ENCODE measurements at regions not wholly inside any gene's neighbourhood (a gene's known extent, or its start where the extent isn't known, plus 50 kb on each side); places are given as distances from the start of the nearest gene placed in this dataset.

DNA sequence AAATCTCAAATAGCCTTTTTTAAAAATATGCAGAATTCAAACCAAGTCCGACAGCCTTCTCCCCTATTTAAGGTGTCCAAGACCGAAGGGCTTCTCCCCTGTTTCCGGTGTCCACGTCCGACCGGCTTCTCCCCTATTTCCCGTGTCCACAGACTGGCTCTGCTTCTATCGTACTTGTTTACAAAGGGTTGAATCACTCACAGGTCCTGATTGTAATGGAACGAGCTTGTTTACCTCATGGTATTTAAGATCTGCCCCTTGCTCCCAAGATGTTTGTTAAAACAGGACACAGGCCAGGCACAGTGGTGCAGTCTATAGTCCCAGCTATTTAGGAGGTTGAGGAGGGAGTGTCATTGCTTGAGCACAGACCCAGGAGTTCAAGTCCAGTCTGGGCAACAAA is 90.4 kb upstream of the ROBO2 start:
- Histone ChIP-seq H3K9me3 (ENCODE audit: control insufficient read depth, insufficient read depth, low read depth, low read length) (no peaks in the 10 kb centered on the region), H3K4me1 (ENCODE audit: control insufficient read depth, insufficient read depth, low read length) (no peaks in the 10 kb centered on the region), H3K36me3 (ENCODE audit: control insufficient read depth in 2 of 2, insufficient read depth in 1 of 2, low read length in 2 of 2) (no peaks in the 10 kb centered on the region), H3K27ac (ENCODE audit: extremely low read depth, low read depth, low read length) (no peak overlapping the region), H3K4me3 (ENCODE audit: low read depth, low read length) (no peak overlapping the region)
- TF ChIP-seq ZNF416 (tag by site-specific recombination; IDR thresholded peaks at IDR 0.05), result no peak
- TF ChIP-seq SP2 (tag by site-specific recombination; IDR thresholded peaks at IDR 0.05), result no peak
- TF ChIP-seq ZNF266 (tag by site-specific recombination; IDR thresholded peaks at IDR 0.05; ENCODE audit: low read depth), result no peak
- no peak for TF ChIP-seq ZSCAN23 (tag by site-specific recombination; IDR thresholded peaks at IDR 0.05)
- no peak for TF ChIP-seq ZNF112 (tag by site-specific recombination; IDR thresholded peaks at IDR 0.05)
- CTCF ChIA-PET, result no interaction called here
- POLR2A ChIA-PET, result no interaction called here

DNA sequence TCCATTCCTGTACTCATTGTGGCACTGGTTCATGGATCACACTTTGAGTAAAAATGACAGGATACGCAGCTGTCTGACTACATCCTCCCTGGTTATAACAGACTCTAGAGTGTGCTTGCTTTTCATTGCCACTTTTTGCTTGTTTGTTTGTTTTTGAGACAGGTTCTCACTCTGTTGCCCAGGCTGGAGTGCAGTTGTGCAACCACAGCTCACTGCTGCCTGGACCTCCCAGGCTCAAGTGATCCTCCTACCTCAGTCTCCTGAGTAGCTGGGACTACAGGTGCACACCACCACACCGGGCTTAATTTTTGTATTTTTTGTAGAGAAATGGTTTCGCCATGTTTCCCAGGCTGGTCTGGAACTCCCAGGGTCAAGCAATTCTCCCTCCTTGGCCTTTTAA is 89.3 kb upstream of the ROBO2 start:
- Histone ChIP-seq H3K36me3 (ENCODE audit: control insufficient read depth in 2 of 2, insufficient read depth in 1 of 2, low read length in 2 of 2) (no peaks in the 10 kb centered on the region), H3K4me1 (ENCODE audit: control insufficient read depth, insufficient read depth, low read length) (no peaks in the 10 kb centered on the region), H3K27ac (ENCODE audit: extremely low read depth, low read depth, low read length) (no peak overlapping the region), H3K9me3 (ENCODE audit: control insufficient read depth, insufficient read depth, low read depth, low read length) (no peaks in the 10 kb centered on the region), H3K4me3 (ENCODE audit: low read depth, low read length) (no peak overlapping the region)
- ChIA-PET CTCF (no interaction called here), POLR2A (no interaction called here)
- TF ChIP-seq ZNF394 (tag by site-specific recombination; IDR thresholded peaks at IDR 0.05; ENCODE audit: borderline replicate concordance) (no peak), KLF10 (tag by site-specific recombination; IDR thresholded peaks at IDR 0.05) (no peak), ZNF292 (tag by site-specific recombination; IDR thresholded peaks at IDR 0.05; ENCODE audit: borderline replicate concordance, low read depth) (no peak), ZSCAN23 (tag by site-specific recombination; IDR thresholded peaks at IDR 0.05) (no peak), ZNF274 (IDR thresholded peaks at IDR 0.05; ENCODE audit: low read length) (no peak), ZNF274 (tag by site-specific recombination; IDR thresholded peaks at IDR 0.05; ENCODE audit: borderline replicate concordance) (no peak), ZNF561 (tag by site-specific recombination; IDR thresholded peaks at IDR 0.05; ENCODE audit: borderline replicate concordance) (no peak), ZNF777 (tag by site-specific recombination; IDR thresholded peaks at IDR 0.05; ENCODE audit: borderline replicate concordance) (no peak), ZNF19 (tag by site-specific recombination; IDR thresholded peaks at IDR 0.05; ENCODE audit: low read depth) (no peak)
- TF ChIP-seq, protein P1, sequence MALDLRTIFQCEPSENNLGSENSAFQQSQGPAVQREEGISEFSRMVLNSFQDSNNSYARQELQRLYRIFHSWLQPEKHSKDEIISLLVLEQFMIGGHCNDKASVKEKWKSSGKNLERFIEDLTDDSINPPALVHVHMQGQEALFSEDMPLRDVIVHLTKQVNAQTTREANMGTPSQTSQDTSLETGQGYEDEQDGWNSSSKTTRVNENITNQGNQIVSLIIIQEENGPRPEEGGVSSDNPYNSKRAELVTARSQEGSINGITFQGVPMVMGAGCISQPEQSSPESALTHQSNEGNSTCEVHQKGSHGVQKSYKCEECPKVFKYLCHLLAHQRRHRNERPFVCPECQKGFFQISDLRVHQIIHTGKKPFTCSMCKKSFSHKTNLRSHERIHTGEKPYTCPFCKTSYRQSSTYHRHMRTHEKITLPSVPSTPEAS (tag by site-specific recombination; IDR thresholded peaks at IDR 0.05), result no peak
- TF ChIP-seq, protein P2, sequence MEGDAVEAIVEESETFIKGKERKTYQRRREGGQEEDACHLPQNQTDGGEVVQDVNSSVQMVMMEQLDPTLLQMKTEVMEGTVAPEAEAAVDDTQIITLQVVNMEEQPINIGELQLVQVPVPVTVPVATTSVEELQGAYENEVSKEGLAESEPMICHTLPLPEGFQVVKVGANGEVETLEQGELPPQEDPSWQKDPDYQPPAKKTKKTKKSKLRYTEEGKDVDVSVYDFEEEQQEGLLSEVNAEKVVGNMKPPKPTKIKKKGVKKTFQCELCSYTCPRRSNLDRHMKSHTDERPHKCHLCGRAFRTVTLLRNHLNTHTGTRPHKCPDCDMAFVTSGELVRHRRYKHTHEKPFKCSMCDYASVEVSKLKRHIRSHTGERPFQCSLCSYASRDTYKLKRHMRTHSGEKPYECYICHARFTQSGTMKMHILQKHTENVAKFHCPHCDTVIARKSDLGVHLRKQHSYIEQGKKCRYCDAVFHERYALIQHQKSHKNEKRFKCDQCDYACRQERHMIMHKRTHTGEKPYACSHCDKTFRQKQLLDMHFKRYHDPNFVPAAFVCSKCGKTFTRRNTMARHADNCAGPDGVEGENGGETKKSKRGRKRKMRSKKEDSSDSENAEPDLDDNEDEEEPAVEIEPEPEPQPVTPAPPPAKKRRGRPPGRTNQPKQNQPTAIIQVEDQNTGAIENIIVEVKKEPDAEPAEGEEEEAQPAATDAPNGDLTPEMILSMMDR (tag by site-specific recombination; IDR thresholded peaks at IDR 0.05), result no peak

DNA sequence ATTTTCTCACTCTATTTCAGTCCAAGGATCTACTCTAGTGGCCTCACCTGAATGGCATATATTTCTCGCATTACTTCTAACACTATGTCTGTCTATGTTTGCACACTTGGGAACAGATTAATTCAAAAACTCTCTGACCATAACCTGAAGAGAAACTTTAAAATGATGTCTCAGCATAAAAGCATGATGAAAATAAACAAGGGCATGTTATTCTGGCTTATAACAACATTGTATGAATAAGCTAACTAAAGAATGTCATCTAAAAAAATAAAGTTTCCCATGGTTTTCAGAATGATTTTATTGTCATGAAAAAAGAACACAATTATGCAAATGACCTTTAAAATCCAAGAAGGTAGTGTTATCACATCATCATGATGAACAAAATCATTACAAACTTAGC is 85.5 kb upstream of the ROBO2 start:
- Histone ChIP-seq H3K36me3 (ENCODE audit: control insufficient read depth in 2 of 2, insufficient read depth in 1 of 2, low read length in 2 of 2) (no peaks in the 10 kb centered on the region), H3K4me3 (ENCODE audit: low read depth, low read length) (no peak overlapping the region), H3K9me3 (ENCODE audit: control insufficient read depth, insufficient read depth, low read depth, low read length) (no peaks in the 10 kb centered on the region), H3K27ac (ENCODE audit: extremely low read depth, low read depth, low read length) (no peak overlapping the region), H3K4me1 (ENCODE audit: control insufficient read depth, insufficient read depth, low read length) (peaks cover 2% of the 10 kb centered on the region; the same call in 1 of the 2 replicates)
- ChIA-PET CTCF (no interaction called here), POLR2A (no interaction called here)
- TF ChIP-seq ZNF571 (tag by site-specific recombination; IDR thresholded peaks at IDR 0.05) (no peak), ZNF114 (tag by site-specific recombination; IDR thresholded peaks at IDR 0.05) (no peak), SP2 (tag by site-specific recombination; IDR thresholded peaks at IDR 0.05) (no peak), HOXA7 (CRISPR knock-in tag; IDR thresholded peaks at IDR 0.05; ENCODE audit: borderline replicate concordance) (no peak), ZNF585B (tag by site-specific recombination; IDR thresholded peaks at IDR 0.05) (no peak), ZSCAN18 (tag by site-specific recombination; IDR thresholded peaks at IDR 0.05) (no peak), ZNF155 (tag by site-specific recombination; IDR thresholded peaks at IDR 0.05) (no peak)
